Sigmoid colon (tissue), 4 donors: ENCODE measurements at regions not wholly inside any gene's neighbourhood (a gene's known extent, or its start where the extent isn't known, plus 50 kb on each side); places are given as distances from the start of the nearest gene placed in this dataset.

Experiments
- POLR2AphosphoS5 ChIP-seq, 4 donors: sonication (generic); formaldehyde crosslinking; IDR thresholded peaks; one replicate each; pipeline ENCODE4 v1.6.1; 2017; ENCODE audit warnings: antibody characterized with exemption in 4 of 4
- TF ChIP-seq, protein P1 (sequence below), 4 experiments: fragments of 450-650 bp in 3 of 4; fragments of 200-600 bp in 1 of 4; IDR thresholded peaks; one replicate each; pipeline ENCODE4 v1.5.1; 2016 to 2019; ENCODE audit warnings: antibody characterized with exemption in 4 of 4, mild to moderate bottlenecking in 3 of 4, moderate library complexity in 2 of 4

DNA sequence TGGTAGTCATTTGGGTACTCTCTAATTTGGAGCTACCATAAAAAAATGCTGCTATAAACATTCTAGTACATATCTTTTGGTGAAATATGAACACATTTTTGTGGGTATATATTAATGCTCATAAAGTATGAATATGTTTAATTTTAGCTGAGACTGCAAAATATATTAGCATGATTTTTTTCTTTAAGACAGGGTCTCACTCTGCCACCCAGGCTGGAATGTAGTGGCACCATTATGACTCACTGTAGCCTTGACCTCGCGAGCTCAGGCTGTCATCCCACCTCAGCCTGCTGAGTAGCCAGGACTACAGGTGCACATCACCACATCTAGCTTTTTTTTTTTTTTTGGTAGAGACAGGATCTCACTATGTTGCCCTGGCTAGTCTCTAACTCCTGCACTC lies 371.7 kb downstream of the SOX9 start:
- no peak for TF ChIP-seq POLR2AphosphoS5 (IDR thresholded peaks at IDR 0.05)
- TF ChIP-seq, protein P1, sequence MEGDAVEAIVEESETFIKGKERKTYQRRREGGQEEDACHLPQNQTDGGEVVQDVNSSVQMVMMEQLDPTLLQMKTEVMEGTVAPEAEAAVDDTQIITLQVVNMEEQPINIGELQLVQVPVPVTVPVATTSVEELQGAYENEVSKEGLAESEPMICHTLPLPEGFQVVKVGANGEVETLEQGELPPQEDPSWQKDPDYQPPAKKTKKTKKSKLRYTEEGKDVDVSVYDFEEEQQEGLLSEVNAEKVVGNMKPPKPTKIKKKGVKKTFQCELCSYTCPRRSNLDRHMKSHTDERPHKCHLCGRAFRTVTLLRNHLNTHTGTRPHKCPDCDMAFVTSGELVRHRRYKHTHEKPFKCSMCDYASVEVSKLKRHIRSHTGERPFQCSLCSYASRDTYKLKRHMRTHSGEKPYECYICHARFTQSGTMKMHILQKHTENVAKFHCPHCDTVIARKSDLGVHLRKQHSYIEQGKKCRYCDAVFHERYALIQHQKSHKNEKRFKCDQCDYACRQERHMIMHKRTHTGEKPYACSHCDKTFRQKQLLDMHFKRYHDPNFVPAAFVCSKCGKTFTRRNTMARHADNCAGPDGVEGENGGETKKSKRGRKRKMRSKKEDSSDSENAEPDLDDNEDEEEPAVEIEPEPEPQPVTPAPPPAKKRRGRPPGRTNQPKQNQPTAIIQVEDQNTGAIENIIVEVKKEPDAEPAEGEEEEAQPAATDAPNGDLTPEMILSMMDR (IDR thresholded peaks at IDR 0.05), result no peak
